A549 (cell line): ENCODE measurements at regions not wholly inside any gene's neighbourhood (a gene's known extent, or its start where the extent isn't known, plus 50 kb on each side); places are given as distances from the start of the nearest gene placed in this dataset.

ENCODE experiments used
- ATAC-seq, 2 experiments: fragments of 200-7000 bp in 1 of 2; fragments of >200 bp in 1 of 2; cut with Nextera tagmentation in 1 of 2; cut with Tn5 transposase in 1 of 2; 3 replicates each; pipeline versions ENCODE4 v1.8.0 to v1.9.1; 2018 to 2020; ENCODE audit warnings: mild to moderate bottlenecking in 1 of 2, moderate library complexity in 1 of 2
- CTCF ChIA-PET: fragments of 300-600 bp; sonication (Branson Sonifier 250); formaldehyde crosslinking; extraction: SDS; loops from one replicate; lab custom pipeline; 2021; ENCODE audit warnings: antibody characterized with exemption, inconsistent platforms; lab: Yijun Ruan, JAX
- POLR2A ChIA-PET: fragments of 350-600 bp; formaldehyde crosslinking; extraction: SDS; loops from one replicate; lab custom pipeline; 2021; ENCODE audit warnings: antibody characterized with exemption, inconsistent platforms; lab: Yijun Ruan, JAX
- DNase-seq, 2 experiments: peaks; one replicate each; pipeline versions ENCODE4 v3.0.0 to v3.0.0-alpha.2; 2011 to 2016; ENCODE audit warnings: low read depth in 1 of 2, low spot score in 1 of 2
- FAIRE-seq: peaks from 2 replicates; lab custom pipeline; 2011; peaks lifted over from hg19 to GRCh38; lab: Jason Lieb, UNC
- H3K27ac ChIP-seq, 2 experiments: fragments of >200 bp; sonication (Bioruptor Twin); formaldehyde crosslinking; 3 replicates each; pipeline ENCODE4 v1.5.1; 2016 to 2017
- H3K4me1 ChIP-seq: fragments of >200 bp; sonication (Bioruptor Twin); formaldehyde crosslinking; 3 replicates; pipeline ENCODE4 v1.6.1; 2016
- H3K4me2 ChIP-seq: fragments of >200 bp; sonication (Bioruptor Twin); formaldehyde crosslinking; 3 replicates; pipeline ENCODE4 v1.6.1; 2016
- H3K4me3 ChIP-seq: fragments of >200 bp; sonication (Bioruptor Twin); formaldehyde crosslinking; 3 replicates; pipeline ENCODE4 v1.5.1; 2016
- H3K9me3 ChIP-seq: fragments of >200 bp; sonication (Bioruptor Twin); formaldehyde crosslinking; 3 replicates; pipeline ENCODE4 v1.6.1; 2016
- BCL3 ChIP-seq: fragments of >200 bp; sonication (Bioruptor Twin); formaldehyde crosslinking; IDR thresholded peaks from 3 replicates; pipeline ENCODE4 v1.6.1; 2016
- BHLHE40 ChIP-seq: IDR thresholded peaks from 2 replicates; pipeline ENCODE4 v1.6.1; 2012; ENCODE audit warnings: low read depth, low read length, inconsistent platforms
- CBX2 ChIP-seq: fragments of 200-600 bp; sonication (generic); IDR thresholded peaks from 2 replicates; pipeline ENCODE4 v1.6.1; 2016; ENCODE audit warnings: low read depth, mild to moderate bottlenecking, borderline replicate concordance
- ESRRA ChIP-seq: fragments of 150-350 bp; IDR thresholded peaks from 2 replicates; pipeline ENCODE4 v1.6.1; 2014; ENCODE audit warnings: mild to moderate bottlenecking, low read length, borderline replicate concordance
- FOSL2 ChIP-seq, 2 experiments: fragments of 450-650 bp in 1 of 2; fragments of >200 bp in 1 of 2; sonication (Bioruptor Twin) in 1 of 2; formaldehyde crosslinking; IDR thresholded peaks; 2 replicates each; pipeline versions ENCODE4 v1.5.0 to v1.6.1; 2016 to 2020; ENCODE audit warnings: mild to moderate bottlenecking in 1 of 2, moderate library complexity in 1 of 2
- FOXS1 ChIP-seq: fragments of 250-450 bp; sonication (Bioruptor Pico); IDR thresholded peaks from 2 replicates; pipeline ENCODE4 v1.5.0; 2020; ENCODE audit warnings: mild to moderate bottlenecking, moderate library complexity
- HMGXB4 ChIP-seq: fragments of 250-450 bp; sonication (Bioruptor Pico); IDR thresholded peaks from 2 replicates; pipeline ENCODE4 v1.5.0; 2021; ENCODE audit warnings: mild to moderate bottlenecking, moderate library complexity, borderline replicate concordance
- HOXB5 ChIP-seq: fragments of 250-450 bp; sonication (Bioruptor Pico); IDR thresholded peaks from 2 replicates; pipeline ENCODE4 v1.5.0; 2020; ENCODE audit warnings: mild to moderate bottlenecking, moderate library complexity
- KDM5A ChIP-seq: fragments of 200-600 bp; sonication (generic); IDR thresholded peaks from 2 replicates; pipeline ENCODE4 v1.6.1; 2016; ENCODE audit warnings: antibody characterized with exemption, mild to moderate bottlenecking
- MAFK ChIP-seq: fragments of 450-650 bp; IDR thresholded peaks from 2 replicates; pipeline ENCODE4 v1.6.1; 2014; ENCODE audit not compliant: partially characterized antibody
- NFE2L2 ChIP-seq: fragments of 150-350 bp; conservative IDR thresholded peaks from 2 replicates; pipeline ENCODE4 v1.6.1; 2014; ENCODE audit warnings: low read length
- PHF8 ChIP-seq: fragments of 200-600 bp; sonication (generic); IDR thresholded peaks from 2 replicates; pipeline ENCODE4 v1.6.1; 2016; ENCODE audit warnings: low read depth, mild to moderate bottlenecking, antibody characterized with exemption, moderate library complexity, borderline replicate concordance
- RCOR1 ChIP-seq: fragments of 150-350 bp; IDR thresholded peaks from 2 replicates; pipeline ENCODE4 v1.6.1; 2014; ENCODE audit warnings: antibody characterized with exemption, low read length, low read depth
- RFX5 ChIP-seq: fragments of 450-650 bp; IDR thresholded peaks from 2 replicates; pipeline ENCODE4 v1.7.1; 2014; ENCODE audit warnings: antibody characterized with exemption, mild to moderate bottlenecking, moderate library complexity
- TFCP2L1 ChIP-seq: fragments of 250-450 bp; sonication (Bioruptor Pico); IDR thresholded peaks from 2 replicates; pipeline ENCODE4 v1.5.0; 2021; ENCODE audit warnings: mild to moderate bottlenecking
- ZNF302 ChIP-seq: fragments of 250-450 bp; sonication (Bioruptor Pico); IDR thresholded peaks from 2 replicates; pipeline ENCODE4 v1.9.0; 2021; ENCODE audit warnings: inconsistent platforms, mild to moderate bottlenecking, moderate library complexity
- TF ChIP-seq, protein P1 (sequence below): fragments of 450-650 bp; IDR thresholded peaks from 2 replicates; pipeline ENCODE4 v1.6.1; 2014; ENCODE audit warnings: antibody characterized with exemption
- TF ChIP-seq, protein P2 (sequence below): fragments of >200 bp; sonication (Bioruptor Twin); formaldehyde crosslinking; IDR thresholded peaks from 2 replicates; pipeline ENCODE4 v1.6.1; 2016
- TF ChIP-seq, protein P3 (sequence below): fragments of >200 bp; sonication (Bioruptor Twin); formaldehyde crosslinking; IDR thresholded peaks from 3 replicates; pipeline ENCODE4 v1.5.1; 2016
- TF ChIP-seq, protein P4 (sequence below): IDR thresholded peaks from 2 replicates; pipeline ENCODE4 v1.6.1; 2012; ENCODE audit warnings: low read depth, borderline replicate concordance

- TF ChIP-seq NFE2L2 (no peak), ESRRA (no peak), FOXS1 (no peak), FOSL2 (IDR thresholded peaks at IDR 0.05) (no peak), FOSL2 (CRISPR knock-in tag; IDR thresholded peaks at IDR 0.05) (no peak), ZNF302 (CRISPR knock-in tag) (no peak), RFX5 (no peak)
- TF ChIP-seq, protein P1, sequence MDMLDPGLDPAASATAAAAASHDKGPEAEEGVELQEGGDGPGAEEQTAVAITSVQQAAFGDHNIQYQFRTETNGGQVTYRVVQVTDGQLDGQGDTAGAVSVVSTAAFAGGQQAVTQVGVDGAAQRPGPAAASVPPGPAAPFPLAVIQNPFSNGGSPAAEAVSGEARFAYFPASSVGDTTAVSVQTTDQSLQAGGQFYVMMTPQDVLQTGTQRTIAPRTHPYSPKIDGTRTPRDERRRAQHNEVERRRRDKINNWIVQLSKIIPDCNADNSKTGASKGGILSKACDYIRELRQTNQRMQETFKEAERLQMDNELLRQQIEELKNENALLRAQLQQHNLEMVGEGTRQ, result no peak
Observed at GRCh38 chr10:64476506-64476905, 955.3 kb downstream of the REEP3 start (continued).

- TF ChIP-seq, protein P2, sequence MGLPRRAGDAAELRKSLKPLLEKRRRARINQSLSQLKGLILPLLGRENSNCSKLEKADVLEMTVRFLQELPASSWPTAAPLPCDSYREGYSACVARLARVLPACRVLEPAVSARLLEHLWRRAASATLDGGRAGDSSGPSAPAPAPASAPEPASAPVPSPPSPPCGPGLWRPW, result no peak
- TF ChIP-seq BHLHE40 (no peak), HOXB5 (CRISPR knock-in tag) (no peak), ZNF302 (CRISPR knock-in tag) (no peak), KDM5A (no peak), TFCP2L1 (CRISPR knock-in tag) (no peak), CBX2 (no peak), HMGXB4 (CRISPR knock-in tag) (no peak), RCOR1 (no peak), MAFK (no peak), BCL3 (no peak), PHF8 (no peak)
- TF ChIP-seq, protein P1, result no peak
- TF ChIP-seq, protein P3, sequence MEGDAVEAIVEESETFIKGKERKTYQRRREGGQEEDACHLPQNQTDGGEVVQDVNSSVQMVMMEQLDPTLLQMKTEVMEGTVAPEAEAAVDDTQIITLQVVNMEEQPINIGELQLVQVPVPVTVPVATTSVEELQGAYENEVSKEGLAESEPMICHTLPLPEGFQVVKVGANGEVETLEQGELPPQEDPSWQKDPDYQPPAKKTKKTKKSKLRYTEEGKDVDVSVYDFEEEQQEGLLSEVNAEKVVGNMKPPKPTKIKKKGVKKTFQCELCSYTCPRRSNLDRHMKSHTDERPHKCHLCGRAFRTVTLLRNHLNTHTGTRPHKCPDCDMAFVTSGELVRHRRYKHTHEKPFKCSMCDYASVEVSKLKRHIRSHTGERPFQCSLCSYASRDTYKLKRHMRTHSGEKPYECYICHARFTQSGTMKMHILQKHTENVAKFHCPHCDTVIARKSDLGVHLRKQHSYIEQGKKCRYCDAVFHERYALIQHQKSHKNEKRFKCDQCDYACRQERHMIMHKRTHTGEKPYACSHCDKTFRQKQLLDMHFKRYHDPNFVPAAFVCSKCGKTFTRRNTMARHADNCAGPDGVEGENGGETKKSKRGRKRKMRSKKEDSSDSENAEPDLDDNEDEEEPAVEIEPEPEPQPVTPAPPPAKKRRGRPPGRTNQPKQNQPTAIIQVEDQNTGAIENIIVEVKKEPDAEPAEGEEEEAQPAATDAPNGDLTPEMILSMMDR, result no peak
- TF ChIP-seq, protein P4, sequence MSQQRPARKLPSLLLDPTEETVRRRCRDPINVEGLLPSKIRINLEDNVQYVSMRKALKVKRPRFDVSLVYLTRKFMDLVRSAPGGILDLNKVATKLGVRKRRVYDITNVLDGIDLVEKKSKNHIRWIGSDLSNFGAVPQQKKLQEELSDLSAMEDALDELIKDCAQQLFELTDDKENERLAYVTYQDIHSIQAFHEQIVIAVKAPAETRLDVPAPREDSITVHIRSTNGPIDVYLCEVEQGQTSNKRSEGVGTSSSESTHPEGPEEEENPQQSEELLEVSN, result no peak
- Histone ChIP-seq H3K4me1 (no peaks in the 10 kb centered on the region), H3K4me2 (no peak overlapping the region), H3K9me3 (no peaks in the 10 kb centered on the region), H3K4me3 (no peak overlapping the region), H3K27ac (no peak overlapping the region)
- no peak for ATAC-seq
- FAIRE-seq, result no peak
- ChIA-PET CTCF (no interaction called here), POLR2A (no interaction called here)
- DNase-seq, result no peak
Observed at GRCh38 chr10:64477791-64478190, 956.6 kb downstream of the REEP3 start.
